ENCODE measurements at regions not wholly inside any gene's neighbourhood (a gene's known extent, or its start where the extent isn't known, plus 50 kb on each side); places are given as distances from the start of the nearest gene placed in this dataset.

GRCh38 chr5:8321272-8321671 lies 452.3 kb downstream of the MTRR start:
- TF ChIP-seq CTCF (conservative IDR thresholded peaks at IDR 0.05; ENCODE audit: low read depth, low read length), result no peak

GRCh38 chr5:8322484-8322883 lies 453.5 kb downstream of the MTRR start:
- H3K4me3 ChIP-seq (ENCODE audit: low read depth, low read length), result no peak overlapping the region
- TF ChIP-seq CTCF (conservative IDR thresholded peaks at IDR 0.05; ENCODE audit: low read depth, low read length), result no peak

More at GRCh38 chr5:8321272-8321671, 452.3 kb downstream of the MTRR start:
- H3K4me3 ChIP-seq (ENCODE audit: low read depth, low read length), result no peak overlapping the region
- no peak for DNase-seq (ENCODE audit: low read depth)

GRCh38 chr5:8327016-8327415 lies 458.1 kb downstream of the MTRR start:
- no peak for TF ChIP-seq CTCF (conservative IDR thresholded peaks at IDR 0.05; ENCODE audit: low read depth, low read length)

More at GRCh38 chr5:8322484-8322883, 453.5 kb downstream of the MTRR start:
- no peak for DNase-seq (ENCODE audit: low read depth)

GRCh38 chr5:8329773-8330172 lies 460.8 kb downstream of the MTRR start:
- TF ChIP-seq CTCF (conservative IDR thresholded peaks at IDR 0.05; ENCODE audit: low read depth, low read length), result no peak
- H3K4me3 ChIP-seq (ENCODE audit: low read depth, low read length), result no peak overlapping the region
- peak; percentile 21 for DNase-seq (ENCODE audit: low read depth)

More at GRCh38 chr5:8327016-8327415, 458.1 kb downstream of the MTRR start:
- H3K4me3 ChIP-seq (ENCODE audit: low read depth, low read length), result no peak overlapping the region
- DNase-seq (ENCODE audit: low read depth), result no peak

GRCh38 chr5:8332666-8333445 lies 463.9 kb downstream of the MTRR start:
- no peak for DNase-seq (ENCODE audit: low read depth)
- TF ChIP-seq CTCF (conservative IDR thresholded peaks at IDR 0.05; ENCODE audit: low read depth, low read length), result no peak
- H3K4me3 ChIP-seq (ENCODE audit: low read depth, low read length), result no peak overlapping the region

- TF ChIP-seq CTCF (conservative IDR thresholded peaks at IDR 0.05; ENCODE audit: low read depth, low read length), result no peak
- DNase-seq (ENCODE audit: low read depth), result no peak
- no peak overlapping the region for H3K4me3 ChIP-seq (ENCODE audit: low read depth, low read length)
Observed at GRCh38 chr5:8333485-8333884, 464.5 kb downstream of the MTRR start.

- TF ChIP-seq CTCF (conservative IDR thresholded peaks at IDR 0.05; ENCODE audit: low read depth, low read length), result no peak
- no peak overlapping the region for H3K4me3 ChIP-seq (ENCODE audit: low read depth, low read length)
- peak; percentile 3 for DNase-seq (ENCODE audit: low read depth)
Observed at GRCh38 chr5:8333977-8334376, 465.0 kb downstream of the MTRR start.

Data from choroid plexus epithelial cell (primary cell).